GM21423 (cell line): ENCODE measurements at regions not wholly inside any gene's neighbourhood (a gene's known extent, or its start where the extent isn't known, plus 50 kb on each side); places are given as distances from the start of the nearest gene placed in this dataset.

Experiments used
- ATAC-seq: cut with Tn5 transposase; IDR thresholded peaks from one replicate; pipeline ENCODE4 v1.9.1; 2021; ENCODE audit warnings: mild to moderate bottlenecking, moderate library complexity; ENCODE audit not compliant: unreplicated experiment

DNA sequence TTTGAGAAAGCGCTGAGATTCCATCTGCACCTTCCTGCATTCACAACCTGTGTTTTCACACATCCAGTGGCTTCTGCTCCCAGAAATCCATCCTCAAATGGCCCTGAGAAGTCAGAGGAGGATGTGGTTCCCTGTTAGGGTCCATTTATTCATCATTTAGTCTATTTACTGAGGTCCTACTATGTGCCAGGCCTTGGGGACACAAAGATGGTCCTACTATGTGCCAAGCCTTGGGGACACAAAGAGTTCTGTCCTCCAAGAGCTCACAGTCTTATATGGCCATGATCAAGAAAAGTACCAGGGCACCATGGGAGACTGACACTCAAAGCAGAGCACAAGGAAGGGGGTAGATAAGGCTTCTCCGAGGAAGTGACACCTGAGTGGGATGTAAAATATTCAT is 147.1 kb upstream of the ATP1B1 start:
- ATAC-seq, result no peak

DNA sequence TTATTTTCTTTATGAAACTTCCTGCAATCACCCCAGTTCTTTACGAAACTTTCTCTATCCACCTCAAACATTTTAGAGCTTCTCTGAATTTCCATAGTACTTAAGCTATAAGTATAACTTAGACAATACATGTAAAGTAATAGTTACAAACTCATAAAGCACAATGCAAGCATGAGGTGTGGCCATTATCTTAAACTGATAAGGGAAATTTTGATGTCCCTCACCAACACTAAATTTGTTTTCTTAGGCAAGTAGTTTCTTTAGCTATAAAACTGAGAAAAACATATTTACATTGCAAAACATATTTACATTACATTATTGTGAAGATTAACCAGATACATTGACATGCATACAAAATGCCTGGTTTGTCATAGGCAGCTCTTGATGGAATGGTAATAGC is 146.4 kb upstream of the ATP1B1 start:
- ATAC-seq, result no peak

DNA sequence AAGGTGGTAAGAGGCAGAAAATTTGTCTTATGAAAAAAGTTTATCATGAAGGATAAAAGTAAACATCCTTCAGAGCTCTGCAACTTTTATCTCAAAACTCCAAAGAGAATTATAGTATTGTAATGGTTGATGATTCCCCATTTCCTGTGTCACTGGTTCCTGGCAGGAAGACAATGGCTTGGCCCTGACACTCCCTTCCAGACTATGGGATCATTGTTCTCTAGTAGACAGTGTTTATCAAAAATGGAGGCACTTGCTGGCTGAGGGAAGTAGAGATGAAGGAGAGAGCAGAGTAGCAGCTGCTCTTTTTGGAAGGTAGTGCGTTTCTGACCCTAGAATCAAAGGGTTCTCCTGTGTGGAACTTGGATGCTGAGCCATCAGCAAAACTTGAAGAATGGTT is 145.9 kb upstream of the ATP1B1 start:
- no peak for ATAC-seq

DNA sequence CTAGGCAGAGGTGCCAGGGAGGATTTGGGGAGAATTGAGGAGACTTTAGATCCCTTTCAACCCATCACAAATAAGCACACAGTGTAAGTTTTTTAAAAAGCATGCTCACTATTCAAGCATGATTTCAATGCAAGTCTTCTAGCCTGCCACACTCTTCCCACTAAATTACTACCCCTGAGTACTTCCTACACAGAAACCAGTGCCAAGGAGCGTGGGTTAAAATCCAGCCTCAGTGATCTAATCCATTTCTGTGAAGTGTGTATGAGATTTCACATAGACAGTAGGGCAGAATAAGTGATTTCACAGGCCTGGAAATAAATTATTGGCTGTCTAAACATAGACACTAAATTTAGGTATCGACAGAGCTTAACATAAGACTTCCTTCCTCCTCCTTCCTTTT is 142.9 kb upstream of the ATP1B1 start:
- ATAC-seq, result no peak

DNA sequence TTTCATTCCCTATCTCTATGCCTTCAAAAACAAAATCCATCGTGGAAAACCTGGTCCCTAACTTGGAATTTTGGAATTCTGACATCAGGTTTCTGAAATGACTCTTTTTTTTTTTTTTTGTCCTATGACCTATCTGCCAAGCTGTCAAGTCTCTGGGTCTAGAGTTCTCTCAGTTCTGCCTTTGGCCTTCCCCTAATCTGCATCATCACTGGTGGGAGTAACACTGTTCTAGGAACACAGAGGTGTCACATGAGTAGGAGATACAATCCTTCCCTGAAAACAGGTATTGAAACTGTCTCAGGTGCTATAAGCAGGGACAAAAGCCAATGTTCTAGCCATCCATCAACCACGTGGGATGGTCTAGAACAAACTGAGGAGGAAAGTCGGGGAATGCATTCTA is 142.0 kb upstream of the ATP1B1 start:
- ATAC-seq, result no peak

DNA sequence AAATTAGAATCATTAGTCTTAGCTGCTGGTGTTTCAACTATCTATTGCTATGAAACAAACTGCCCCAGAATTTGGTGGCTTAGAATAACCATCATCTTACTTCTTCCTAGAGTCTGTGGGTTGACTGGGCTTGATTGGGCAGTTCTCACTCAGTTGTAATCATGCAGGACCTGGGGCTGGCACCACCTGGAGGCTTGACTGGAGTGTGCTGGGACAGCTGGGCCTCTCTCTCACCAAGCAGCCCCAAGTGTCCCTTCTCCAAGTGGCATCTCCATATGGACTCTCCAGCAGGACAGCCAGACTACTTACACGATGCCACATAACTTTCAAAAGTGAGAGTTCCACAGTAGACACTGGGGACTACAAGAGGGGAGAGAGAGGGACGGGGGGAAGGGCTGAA is 140.3 kb upstream of the ATP1B1 start:
- ATAC-seq, result no peak

DNA sequence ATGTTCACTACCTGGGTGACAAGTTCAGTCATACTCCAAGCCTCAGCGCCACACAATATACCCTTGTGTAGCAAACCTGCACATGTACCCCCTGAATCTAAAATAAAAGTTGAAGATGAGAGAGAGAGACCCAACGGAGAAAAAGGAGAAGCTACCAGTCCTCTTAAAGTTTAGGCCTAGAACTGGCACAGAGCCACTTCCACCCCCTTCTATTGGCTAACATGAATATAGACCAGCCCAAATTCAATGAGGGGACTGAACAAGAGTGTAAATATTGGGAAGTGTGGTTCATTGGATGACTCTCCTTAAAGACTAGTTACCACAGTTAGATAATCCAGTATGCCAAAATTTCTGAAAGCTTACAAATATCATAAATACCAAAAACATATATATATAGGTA is 139.9 kb upstream of the ATP1B1 start:
- no peak for ATAC-seq

DNA sequence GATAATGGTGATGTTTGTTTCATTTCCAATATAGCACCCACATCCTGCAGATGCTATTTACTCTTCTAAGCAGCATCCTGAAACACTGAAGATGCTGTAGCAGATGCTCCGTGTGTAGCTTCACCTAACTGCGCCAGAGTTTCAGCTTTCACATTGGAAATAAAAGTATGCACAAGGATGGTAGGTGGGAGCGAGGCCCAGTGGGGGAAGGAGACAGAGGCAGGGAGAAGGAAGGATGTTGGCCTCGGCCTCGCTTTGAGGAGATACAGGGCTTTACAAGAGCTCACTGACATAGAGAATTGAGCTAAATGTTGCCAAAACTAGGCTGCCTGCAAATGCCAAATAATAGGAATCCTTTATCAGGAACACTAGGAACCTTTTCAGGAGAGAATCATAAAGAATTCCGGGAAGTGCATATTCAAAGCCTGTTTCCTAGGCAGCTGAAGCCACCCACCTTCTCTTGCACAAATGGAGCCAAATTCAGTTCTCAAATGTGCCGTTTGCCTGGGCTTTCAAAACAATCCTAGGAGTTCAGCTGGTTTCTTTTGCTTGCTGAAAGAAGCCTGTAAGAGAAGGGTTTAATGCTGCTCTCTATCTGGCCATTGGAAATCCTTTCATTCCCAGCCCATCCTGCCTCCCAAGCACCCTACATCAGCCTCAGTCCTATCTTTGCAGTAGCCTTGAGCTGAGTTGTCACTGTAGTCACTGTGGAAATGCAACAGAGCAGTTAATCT is 135.4 kb upstream of the ATP1B1 start:
- ATAC-seq, result no peak

DNA sequence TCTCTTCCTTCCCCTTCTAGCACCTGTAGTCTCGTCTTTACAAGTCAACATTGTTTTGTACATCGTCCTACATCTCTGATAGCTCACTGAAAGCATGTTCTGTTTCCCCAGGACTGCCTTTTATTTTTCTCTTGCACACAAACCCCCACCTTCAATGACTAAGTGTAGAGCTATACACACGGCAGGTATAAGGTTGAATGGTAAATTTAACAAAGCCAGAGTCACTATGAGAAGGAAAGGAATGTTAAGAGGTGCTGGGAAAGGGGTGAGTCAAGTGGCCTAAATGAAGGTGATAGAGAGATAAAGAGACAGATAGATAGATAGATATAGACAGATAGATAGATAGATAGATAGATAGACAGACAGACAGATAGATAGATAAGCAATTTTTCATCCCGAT is 134.3 kb upstream of the ATP1B1 start:
- no peak for ATAC-seq

DNA sequence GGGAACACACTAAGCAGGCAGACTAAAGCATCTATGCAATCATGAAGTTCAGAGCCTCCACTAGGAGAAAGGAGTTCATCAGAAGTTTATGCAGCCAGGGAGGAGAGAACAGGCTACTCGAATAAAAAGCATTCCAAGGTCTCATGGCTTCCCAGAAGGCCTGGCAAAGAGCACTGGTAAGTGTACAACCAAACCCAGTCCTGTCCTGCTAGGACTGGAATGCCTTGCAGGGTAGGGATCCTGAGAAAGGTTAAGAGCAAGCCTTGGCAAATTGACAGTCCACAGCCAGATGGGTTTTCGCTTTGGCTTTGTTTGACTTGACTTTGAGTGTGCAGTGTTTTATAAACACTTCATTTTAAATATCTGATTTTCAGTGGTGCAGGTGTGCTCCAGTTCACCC is 133.6 kb upstream of the ATP1B1 start:
- no peak for ATAC-seq

DNA sequence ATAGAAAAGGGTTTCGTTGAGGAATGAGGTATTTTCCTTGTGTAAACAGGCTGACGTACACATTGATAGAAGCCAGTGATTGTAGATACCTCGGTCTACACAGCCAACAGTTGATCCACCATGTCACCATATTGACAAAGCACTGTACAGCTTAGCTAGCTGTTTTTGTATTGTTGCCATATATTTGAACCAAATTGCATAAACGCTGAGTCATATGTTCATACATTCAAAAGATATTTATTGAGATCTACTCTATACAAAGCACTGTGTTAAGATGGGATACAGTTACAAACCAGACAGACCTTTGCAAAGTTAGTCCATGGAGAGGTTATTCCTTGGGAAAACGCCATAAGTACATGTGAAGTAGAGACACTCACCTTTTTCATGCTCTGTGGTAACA is 132.4 kb upstream of the ATP1B1 start:
- no peak for ATAC-seq

DNA sequence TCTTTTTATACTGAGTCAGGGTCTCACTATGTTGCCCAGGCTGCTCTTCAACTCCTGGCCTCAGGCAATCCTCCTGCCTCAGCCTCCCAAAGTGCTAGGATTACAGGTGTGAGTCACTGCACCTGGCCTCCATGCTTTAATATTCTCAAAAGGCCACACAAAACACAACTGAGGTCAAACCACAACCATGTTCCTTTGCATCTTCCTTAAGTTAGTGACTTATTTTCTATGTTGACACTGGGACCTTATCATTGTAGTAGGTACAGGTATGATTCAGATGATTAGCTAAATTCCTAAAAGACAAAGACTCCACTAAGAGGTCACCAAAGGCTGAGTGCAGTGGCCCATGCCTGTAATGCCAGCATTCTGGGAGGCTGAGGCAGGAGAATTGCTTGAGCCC is 131.9 kb upstream of the ATP1B1 start:
- no peak for ATAC-seq

DNA sequence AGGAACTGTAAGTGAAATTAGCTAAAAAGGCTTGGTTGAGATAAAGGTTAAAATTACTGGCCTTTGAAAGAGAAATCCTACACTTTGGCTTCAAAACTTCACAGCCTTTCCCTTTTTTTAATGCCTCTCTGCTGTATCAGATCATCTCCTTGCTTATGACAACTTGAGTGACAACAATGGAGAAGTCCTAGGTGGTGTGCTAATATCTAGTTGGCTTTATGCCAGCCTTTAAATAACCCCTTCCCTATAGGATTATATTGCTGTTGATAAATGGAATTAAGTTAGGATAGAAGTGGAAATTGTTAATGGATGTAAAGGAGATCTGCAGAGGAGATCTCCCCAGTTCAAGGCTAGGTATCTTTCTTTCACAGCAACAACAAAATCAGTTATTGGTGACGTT is 130.2 kb upstream of the ATP1B1 start:
- no peak for ATAC-seq

DNA sequence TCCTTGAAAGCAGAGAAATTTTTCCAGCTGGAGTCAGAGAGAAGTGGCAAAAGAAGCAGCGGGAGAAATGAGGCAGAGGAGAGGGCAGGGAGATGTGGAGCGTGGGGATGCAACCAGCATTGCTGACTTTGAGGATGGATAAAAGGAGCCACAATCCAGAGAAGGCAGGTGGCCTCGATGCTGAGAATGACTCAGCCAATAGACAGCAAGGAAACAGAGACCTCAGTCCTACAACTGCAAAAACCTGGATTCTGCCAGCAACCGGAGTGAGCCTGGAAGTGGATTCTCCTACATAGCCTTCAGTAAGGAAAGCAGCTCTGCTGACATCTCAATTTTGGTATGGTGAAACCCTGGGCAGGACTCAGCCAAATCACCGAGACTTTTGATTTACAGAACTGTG is 128.9 kb upstream of the ATP1B1 start:
- ATAC-seq, result no peak

DNA sequence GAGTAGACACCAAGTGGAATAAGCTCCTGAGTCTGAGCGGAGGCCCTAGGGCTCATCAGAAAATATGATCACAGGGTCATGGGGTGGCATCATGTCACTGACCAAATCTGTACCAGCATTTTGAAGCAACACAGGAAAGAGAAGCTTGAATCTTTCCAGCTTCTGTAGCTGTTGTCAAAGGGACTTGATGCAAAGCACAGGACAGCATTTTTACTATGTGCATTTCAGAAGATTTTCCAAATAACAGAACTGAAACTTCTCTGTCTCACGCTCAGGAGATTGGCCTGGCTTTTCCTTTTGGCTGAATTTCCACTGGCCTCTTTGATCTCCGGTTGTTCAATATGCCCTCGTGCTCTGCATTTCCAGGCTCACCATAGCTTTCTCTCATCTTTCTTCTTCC is 127.2 kb upstream of the ATP1B1 start:
- no peak for ATAC-seq

DNA sequence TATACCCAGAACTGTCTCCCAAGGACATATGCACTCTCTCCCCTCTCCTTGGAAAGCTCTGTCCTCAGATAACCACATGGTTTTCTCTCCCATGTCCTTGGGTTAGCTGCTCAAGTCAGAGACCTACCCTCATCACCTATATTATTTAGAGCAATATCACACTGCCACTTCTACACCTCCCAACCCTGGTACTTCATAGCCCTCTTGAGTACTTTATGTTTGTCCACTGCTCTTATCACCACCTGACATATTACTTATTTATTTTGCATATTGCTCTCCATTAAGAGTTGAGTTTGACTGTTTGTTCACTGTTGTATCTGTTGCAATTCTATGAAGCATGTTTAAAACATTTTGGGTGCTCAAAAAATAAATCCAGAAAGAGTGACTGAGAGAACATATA is 126.3 kb upstream of the ATP1B1 start:
- ATAC-seq, result no peak

DNA sequence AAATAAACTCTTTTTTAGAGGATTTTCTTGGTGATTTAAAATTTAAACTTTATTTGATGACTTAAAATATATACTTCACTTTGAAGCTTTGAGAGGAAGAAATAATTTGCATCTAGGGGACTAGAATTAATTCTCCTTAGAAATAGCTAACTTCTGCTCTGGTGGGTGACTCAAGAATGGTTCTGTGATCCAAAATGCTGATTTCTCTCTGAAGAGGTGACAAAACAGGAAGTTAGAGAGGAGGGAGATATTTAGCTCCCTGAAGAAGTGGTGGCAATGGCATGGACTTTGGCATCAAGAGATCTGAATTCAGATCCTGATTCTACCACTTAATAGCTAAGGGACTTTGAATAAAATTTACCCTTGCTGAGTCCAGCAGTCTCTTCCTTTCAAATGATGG is 125.8 kb upstream of the ATP1B1 start:
- no peak for ATAC-seq

DNA sequence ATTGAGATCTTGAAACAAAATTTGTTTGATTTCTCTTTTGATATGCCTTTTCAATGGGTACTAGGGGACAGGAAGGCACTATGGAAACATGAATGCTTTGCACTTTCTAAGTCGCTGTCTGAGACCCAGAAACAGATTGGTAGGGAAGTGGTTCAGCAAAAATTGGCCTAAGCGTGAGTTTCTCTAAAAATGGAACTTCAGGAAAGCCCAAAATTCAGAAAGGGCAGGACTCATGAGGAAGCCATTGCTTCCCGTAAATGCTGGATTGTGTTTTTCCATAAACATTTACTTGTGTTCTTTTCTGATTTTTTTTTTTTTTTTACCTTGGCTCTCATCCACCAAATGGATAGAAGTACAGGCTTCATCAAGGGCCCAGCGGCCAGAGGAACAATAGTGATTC is 123.7 kb upstream of the ATP1B1 start:
- no peak for ATAC-seq

DNA sequence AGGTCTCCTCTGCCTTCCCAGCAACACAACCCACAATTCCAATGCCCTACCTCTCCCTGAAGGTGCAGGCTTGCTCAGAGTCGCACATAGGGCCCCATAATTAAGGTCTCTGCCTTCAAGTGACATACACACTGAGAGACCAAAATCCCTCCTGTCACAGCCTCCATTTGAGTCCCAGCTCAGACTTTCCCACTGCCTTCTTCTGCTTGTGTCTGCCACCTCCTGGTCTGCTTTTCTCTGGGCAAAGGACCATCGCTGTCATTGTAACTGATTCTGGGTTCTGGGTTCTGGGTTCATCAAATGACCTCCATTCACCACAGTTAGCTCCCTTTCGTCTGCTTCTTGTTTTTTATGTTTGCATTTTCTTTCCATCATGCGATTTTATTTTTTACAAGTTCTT is 119.2 kb upstream of the ATP1B1 start:
- ATAC-seq, result no peak

DNA sequence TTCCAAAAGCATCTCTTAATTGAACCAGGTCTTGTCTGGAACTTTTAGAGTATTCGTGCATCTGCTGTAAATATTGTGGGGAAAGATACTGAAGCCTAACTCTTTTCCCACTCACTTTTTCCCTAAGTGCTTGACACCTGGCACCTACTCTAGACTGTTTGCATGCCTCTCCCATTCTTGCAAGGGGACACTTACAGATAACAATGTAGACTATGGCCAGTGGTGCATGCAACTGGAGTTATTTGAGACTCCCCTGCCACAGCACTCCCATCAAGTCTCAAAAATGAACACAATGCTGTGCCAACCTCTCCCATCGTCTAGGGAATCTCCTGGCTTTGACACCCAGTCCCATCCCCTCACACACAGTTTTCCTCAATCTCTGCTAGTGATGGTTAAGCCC is 118.6 kb upstream of the ATP1B1 start:
- ATAC-seq, result no peak

DNA sequence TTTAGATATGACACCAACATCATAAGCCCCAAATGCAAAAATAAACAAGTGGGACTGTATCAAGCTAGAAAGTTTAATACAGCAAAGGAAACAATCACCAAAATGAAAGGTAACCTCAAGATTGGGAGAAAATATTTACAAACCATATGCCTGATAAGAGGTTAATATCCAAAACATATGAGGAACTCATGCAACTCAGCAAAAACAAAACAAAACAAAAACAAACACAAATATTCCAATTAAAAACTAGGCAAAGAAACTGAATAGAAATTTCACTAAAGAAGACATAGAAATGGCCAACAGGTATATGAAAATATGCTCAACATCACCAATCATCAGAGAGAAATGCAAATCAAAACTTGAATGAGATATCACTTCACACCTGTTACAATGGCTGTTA is 116.5 kb upstream of the ATP1B1 start:
- no peak for ATAC-seq

DNA sequence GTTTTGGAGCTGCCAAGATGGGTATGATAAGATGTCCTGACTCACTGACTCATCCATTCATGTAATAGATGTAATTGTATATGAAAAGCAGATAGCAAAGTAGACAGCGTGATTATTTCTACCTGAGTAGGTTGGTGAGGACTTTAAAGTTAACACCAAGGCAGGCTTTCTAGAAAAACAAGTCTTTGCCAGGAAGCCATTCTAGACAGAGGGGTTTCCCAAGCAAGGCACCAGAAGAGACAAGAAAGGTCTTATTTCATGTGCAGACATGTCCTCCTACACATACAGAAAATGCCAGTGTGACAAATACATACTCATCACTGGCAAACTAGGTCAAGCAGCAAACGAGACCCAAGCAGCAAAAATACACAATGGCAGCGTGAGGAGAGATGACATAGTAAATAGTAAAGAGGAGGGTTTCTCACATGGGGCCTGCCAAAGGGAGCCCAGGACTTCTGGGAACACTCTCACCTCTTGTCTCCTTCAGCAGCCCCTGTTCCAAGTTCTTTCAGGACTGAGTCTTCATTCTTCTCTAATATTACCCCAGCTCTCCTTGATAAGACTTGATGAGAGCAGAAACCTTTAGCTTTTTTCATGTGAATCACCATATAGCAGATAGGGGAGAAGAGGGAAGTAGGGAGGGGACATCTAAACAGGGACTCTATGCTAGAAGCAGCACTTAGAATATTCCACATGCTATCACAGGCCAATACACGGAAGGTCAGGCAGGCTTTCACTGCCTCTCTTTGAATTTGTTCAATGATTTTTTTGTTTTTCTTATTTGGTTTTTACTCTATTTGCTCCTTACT is 114.6 kb upstream of the ATP1B1 start:
- ATAC-seq, result no peak

DNA sequence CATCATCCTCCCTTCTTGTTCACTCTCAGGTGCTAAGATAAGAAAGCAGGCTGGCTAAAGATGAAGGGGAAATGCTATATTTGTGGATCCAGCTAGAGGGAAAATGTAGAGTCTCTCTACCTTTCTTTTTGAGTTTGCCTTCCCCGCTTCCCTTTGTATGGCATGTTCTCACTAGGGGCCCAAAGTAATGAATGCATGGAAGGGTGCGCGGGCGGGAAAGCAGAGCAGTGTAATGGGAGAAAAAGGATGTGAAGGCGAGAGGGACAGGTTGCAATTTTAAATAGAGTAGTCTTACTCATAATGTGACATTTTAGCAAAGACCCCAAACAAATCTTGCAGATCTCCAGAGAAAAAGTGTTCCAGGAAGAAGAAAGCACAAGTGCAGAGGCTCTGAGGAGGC is 105.1 kb upstream of the ATP1B1 start:
- ATAC-seq, result no peak
